ENCODE measurements at regions not wholly inside any gene's neighbourhood (a gene's known extent, or its start where the extent isn't known, plus 50 kb on each side); places are given as distances from the start of the nearest gene placed in this dataset.

- H2AFZ ChIP-seq (ENCODE audit: low read length): no peak overlapping the region
- no peaks in the 10 kb centered on the region; a peak in 1 of 7 replicates for H3K27me3 ChIP-seq (replicated peaks in 1 of 4; ENCODE audit: control insufficient read depth in 3 of 4, extremely low read depth in 1 of 4, insufficient read depth in 3 of 4, low read length in 3 of 4)
- H3K79me2 ChIP-seq (ENCODE audit: control insufficient read depth in 1 of 2, insufficient read depth in 2 of 2, low read length in 2 of 2): no peaks in the 10 kb centered on the region
- no peak overlapping the region for H2AK5ac ChIP-seq (ENCODE audit: low read depth, low read length)
- H3K27ac ChIP-seq (ENCODE audit: low read depth, low read length): no peak overlapping the region
- no peaks in the 10 kb centered on the region for H3K23me2 ChIP-seq (ENCODE audit: low read depth, low read length)
- no peaks in the 10 kb centered on the region for H3K36me3 ChIP-seq (ENCODE audit: control insufficient read depth in 2 of 4, insufficient read depth in 4 of 4, low read length in 3 of 4)
- no peak overlapping the region for H4K8ac ChIP-seq (ENCODE audit: extremely low read depth, insufficient read depth, low read length)
- no peaks in the 10 kb centered on the region for H3K9me3 ChIP-seq (ENCODE audit: insufficient read depth in 2 of 2, low read depth in 1 of 2, low read length in 1 of 2)
- no peak overlapping the region for H2BK5ac ChIP-seq (ENCODE audit: low read depth, low read length)
- ChIA-PET POLR2A (ENCODE audit: partially characterized antibody) (no interaction called here), CTCF (ENCODE audit: partially characterized antibody) (no interaction called here)
- no peaks in the 10 kb centered on the region for H3K79me1 ChIP-seq (ENCODE audit: low read depth, low read length)
- H3K4ac ChIP-seq (replicated peaks; ENCODE audit: insufficient read length, low read depth, low read length): no peak overlapping the region
- H4K5ac ChIP-seq (ENCODE audit: insufficient read length, low read depth, low read length): no peak overlapping the region
- H2BK12ac ChIP-seq (ENCODE audit: low read depth, low read length): no peak overlapping the region
- 92% methylated on average over 6 of the region's 6 CpGs; no CpG with 5 or more reads in 1 of the 2 experiments for WGBS, 2 experiments (ENCODE audit: extremely low coverage in 1 of 2, insufficient coverage in 1 of 2, insufficient read length in 1 of 2, insufficient replicate concordance in 2 of 2, low coverage in 1 of 2, low lambda C conversion rate in 2 of 2, missing lambda C conversion rate in 1 of 2)
- no peak overlapping the region for H3K18ac ChIP-seq (ENCODE audit: extremely low read depth, low read length)
- no peak overlapping the region for H3K4me3 ChIP-seq (ENCODE audit: extremely low read depth in 1 of 4, insufficient read depth in 2 of 4, low read depth in 3 of 4, low read length in 4 of 4)
- H3K4me2 ChIP-seq (ENCODE audit: insufficient read depth in 1 of 2, low read depth in 2 of 2, low read length in 2 of 2): no peak overlapping the region
- no peaks in the 10 kb centered on the region for H4K20me1 ChIP-seq (replicated peaks in 1 of 2; ENCODE audit: control insufficient read depth in 1 of 2, insufficient read depth in 2 of 2, low read length in 2 of 2)
- no peak overlapping the region for H3K9ac ChIP-seq (replicated peaks in 1 of 4; ENCODE audit: extremely low read depth in 1 of 4, low read depth in 3 of 4, low read length in 3 of 4)
- no peak for DNase-seq (ENCODE audit: low read depth in 1 of 2, low spot score in 2 of 2)
- H3K14ac ChIP-seq (ENCODE audit: insufficient read length): no peak overlapping the region
- no peak overlapping the region for H3K23ac ChIP-seq (ENCODE audit: insufficient read length)
- no peak overlapping the region for H2BK20ac ChIP-seq (ENCODE audit: low read length)
- H2BK120ac ChIP-seq (replicated peaks; ENCODE audit: low read depth, low read length): no peak overlapping the region
- FAIRE-seq: no peak
- H4K91ac ChIP-seq (replicated peaks; ENCODE audit: insufficient read length, low read length): no peak overlapping the region
- no peak overlapping the region for H3K56ac ChIP-seq (replicated peaks; ENCODE audit: insufficient read length, low read depth, low read length)
- peaks cover 4 to 27% (median 20%) of the 10 kb centered on the region in 4 experiments for H3K4me1 ChIP-seq (replicated peaks in 1 of 4; ENCODE audit: control insufficient read depth in 3 of 4, insufficient read depth in 4 of 4, low read length in 3 of 4)
- no peak overlapping the region for H2BK15ac ChIP-seq (ENCODE audit: low read length)
- TF ChIP-seq CTCF (IDR thresholded peaks at IDR 0.05; ENCODE audit: control extremely low read depth in 1 of 3, insufficient read depth in 1 of 3, low read depth in 1 of 3, low read length in 3 of 3): no peak
- no peak for TF ChIP-seq RAD21 (IDR thresholded peaks at IDR 0.05 in 1 of 2, conservative IDR thresholded peaks at IDR 0.05 in 1 of 2; ENCODE audit: low read depth in 2 of 2, low read length in 2 of 2)
- no peak for TF ChIP-seq ATF3 (IDR thresholded peaks at IDR 0.05; ENCODE audit: insufficient read depth, low read depth, low read length)
- TF ChIP-seq GABPA (IDR thresholded peaks at IDR 0.05; ENCODE audit: borderline replicate concordance, insufficient read depth, low read length): no peak
- no peak for TF ChIP-seq RFX5 (IDR thresholded peaks at IDR 0.05; ENCODE audit: borderline replicate concordance, low read depth, low read length)
- TF ChIP-seq E2F6 (IDR thresholded peaks at IDR 0.05): no peak
These were observed 266.6 kb downstream of the ADGRD1 start for GRCh38 chr12:131220331-131220685.

Measured in H1 (cell line).